ENCODE measurements at regions not wholly inside any gene's neighbourhood (a gene's known extent, or its start where the extent isn't known, plus 50 kb on each side); places are given as distances from the start of the nearest gene placed in this dataset.

DNA sequence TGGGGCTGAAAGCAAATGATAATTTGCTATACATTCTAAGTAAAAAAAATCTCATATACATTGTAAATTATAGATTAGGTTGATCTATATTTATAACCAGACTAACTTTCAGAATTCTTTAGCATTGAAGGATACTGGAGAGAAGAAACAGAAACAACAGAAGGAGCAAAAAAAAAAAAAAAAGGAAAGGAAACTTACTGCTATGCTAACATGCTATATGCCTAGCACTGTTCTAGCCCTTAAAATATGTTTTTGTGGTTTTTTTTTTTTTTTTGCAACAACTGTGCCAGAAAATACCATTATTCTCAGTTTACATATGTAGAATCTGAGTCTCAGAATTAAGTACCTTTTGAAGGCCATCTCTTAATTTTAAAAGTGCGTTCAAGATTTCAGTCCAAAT lies 204.9 kb upstream of the MC4R start:
- TF ChIP-seq CTCF (IDR thresholded peaks at IDR 0.05), result no peak
- no peak for TF ChIP-seq POLR2A (IDR thresholded peaks at IDR 0.05)

Data from Peyer's patch (tissue), 4 donors.